ENCODE measurements at regions not wholly inside any gene's neighbourhood (a gene's known extent, or its start where the extent isn't known, plus 50 kb on each side); places are given as distances from the start of the nearest gene placed in this dataset.
"Not testable (repeated sequence)": the region's sequence is repeated elsewhere in the genome, so short reads cannot be mapped to it uniquely, and the experiment has no call there.

GRCh38 chr14:44392984-44393383 is 114.1 kb downstream of the FSCB start:
- H3K9me3 ChIP-seq (ENCODE audit: control insufficient read depth, insufficient read depth, low read depth, low read length): no peaks in the 10 kb centered on the region
- H4K20me1 ChIP-seq (ENCODE audit: control insufficient read depth, extremely low read depth, insufficient read depth, low read length): no peaks in the 10 kb centered on the region
- TF ChIP-seq, protein P1, sequence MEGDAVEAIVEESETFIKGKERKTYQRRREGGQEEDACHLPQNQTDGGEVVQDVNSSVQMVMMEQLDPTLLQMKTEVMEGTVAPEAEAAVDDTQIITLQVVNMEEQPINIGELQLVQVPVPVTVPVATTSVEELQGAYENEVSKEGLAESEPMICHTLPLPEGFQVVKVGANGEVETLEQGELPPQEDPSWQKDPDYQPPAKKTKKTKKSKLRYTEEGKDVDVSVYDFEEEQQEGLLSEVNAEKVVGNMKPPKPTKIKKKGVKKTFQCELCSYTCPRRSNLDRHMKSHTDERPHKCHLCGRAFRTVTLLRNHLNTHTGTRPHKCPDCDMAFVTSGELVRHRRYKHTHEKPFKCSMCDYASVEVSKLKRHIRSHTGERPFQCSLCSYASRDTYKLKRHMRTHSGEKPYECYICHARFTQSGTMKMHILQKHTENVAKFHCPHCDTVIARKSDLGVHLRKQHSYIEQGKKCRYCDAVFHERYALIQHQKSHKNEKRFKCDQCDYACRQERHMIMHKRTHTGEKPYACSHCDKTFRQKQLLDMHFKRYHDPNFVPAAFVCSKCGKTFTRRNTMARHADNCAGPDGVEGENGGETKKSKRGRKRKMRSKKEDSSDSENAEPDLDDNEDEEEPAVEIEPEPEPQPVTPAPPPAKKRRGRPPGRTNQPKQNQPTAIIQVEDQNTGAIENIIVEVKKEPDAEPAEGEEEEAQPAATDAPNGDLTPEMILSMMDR (conservative IDR thresholded peaks at IDR 0.05 in 1 of 2, IDR thresholded peaks at IDR 0.05 in 1 of 2; ENCODE audit: low read depth in 1 of 2, low read length in 2 of 2): no peak
- no peak for TF ChIP-seq EZH2 (IDR thresholded peaks at IDR 0.05; ENCODE audit: low read length, missing control alignments)
- H3K27ac ChIP-seq (ENCODE audit: insufficient read depth, low read length): no peak overlapping the region
- H3K27me3 ChIP-seq (ENCODE audit: control insufficient read depth, insufficient read depth, low read length): no peaks in the 10 kb centered on the region
- H3K4me1 ChIP-seq (ENCODE audit: control insufficient read depth, extremely low read depth, insufficient read depth, low read length): no peaks in the 10 kb centered on the region
- no peak overlapping the region for H3K4me2 ChIP-seq (ENCODE audit: extremely low read depth, insufficient read depth, low read length)
- H3K4me3 ChIP-seq (replicated peaks in 1 of 4; ENCODE audit: control extremely low read depth in 1 of 4, insufficient read depth in 1 of 4, low read depth in 3 of 4, low read length in 4 of 4): no peak overlapping the region
- DNase-seq (ENCODE audit: low read depth in 2 of 2): no peak
- no peak overlapping the region for H3K9ac ChIP-seq (ENCODE audit: insufficient read depth, low read length)
- no peaks in the 10 kb centered on the region for H3K36me3 ChIP-seq (ENCODE audit: control insufficient read depth, insufficient read depth, low read length)
- H2AFZ ChIP-seq (ENCODE audit: low read length): no peak overlapping the region
- H3K79me2 ChIP-seq (ENCODE audit: control insufficient read depth, insufficient read depth, low read length): no peaks in the 10 kb centered on the region

- no peaks in the 10 kb centered on the region for H3K27me3 ChIP-seq (ENCODE audit: control insufficient read depth, insufficient read depth, low read length)
- no peak overlapping the region for H3K4me2 ChIP-seq (ENCODE audit: extremely low read depth, insufficient read depth, low read length)
- TF ChIP-seq, protein P1 (conservative IDR thresholded peaks at IDR 0.05 in 1 of 2, IDR thresholded peaks at IDR 0.05 in 1 of 2; ENCODE audit: low read depth in 1 of 2, low read length in 2 of 2): no peak
- no peak for TF ChIP-seq EZH2 (IDR thresholded peaks at IDR 0.05; ENCODE audit: low read length, missing control alignments)
- no peaks in the 10 kb centered on the region for H3K36me3 ChIP-seq (ENCODE audit: control insufficient read depth, insufficient read depth, low read length)
- no peaks in the 10 kb centered on the region for H3K9me3 ChIP-seq (ENCODE audit: control insufficient read depth, insufficient read depth, low read depth, low read length)
- no peak overlapping the region for H3K27ac ChIP-seq (ENCODE audit: insufficient read depth, low read length)
- no peaks in the 10 kb centered on the region for H3K4me1 ChIP-seq (ENCODE audit: control insufficient read depth, extremely low read depth, insufficient read depth, low read length)
- no peak for DNase-seq (ENCODE audit: low read depth in 2 of 2)
- H3K9ac ChIP-seq (ENCODE audit: insufficient read depth, low read length): no peak overlapping the region
- H3K79me2 ChIP-seq (ENCODE audit: control insufficient read depth, insufficient read depth, low read length): no peaks in the 10 kb centered on the region
- no peak overlapping the region for H2AFZ ChIP-seq (ENCODE audit: low read length)
- H3K4me3 ChIP-seq (replicated peaks in 1 of 4; ENCODE audit: control extremely low read depth in 1 of 4, insufficient read depth in 1 of 4, low read depth in 3 of 4, low read length in 4 of 4): no peak overlapping the region
- H4K20me1 ChIP-seq (ENCODE audit: control insufficient read depth, extremely low read depth, insufficient read depth, low read length): no peaks in the 10 kb centered on the region
Observed at GRCh38 chr14:44388306-44388705, 118.8 kb downstream of the FSCB start.

GRCh38 chr14:44385906-44386305 is 121.2 kb downstream of the FSCB start:
- H3K4me3 ChIP-seq (replicated peaks in 1 of 4; ENCODE audit: control extremely low read depth in 1 of 4, insufficient read depth in 1 of 4, low read depth in 3 of 4, low read length in 4 of 4): no peak overlapping the region
- no peaks in the 10 kb centered on the region for H3K79me2 ChIP-seq (ENCODE audit: control insufficient read depth, insufficient read depth, low read length)
- H3K4me2 ChIP-seq (ENCODE audit: extremely low read depth, insufficient read depth, low read length): no peak overlapping the region
- H3K4me1 ChIP-seq (ENCODE audit: control insufficient read depth, extremely low read depth, insufficient read depth, low read length): no peaks in the 10 kb centered on the region
- H3K36me3 ChIP-seq (ENCODE audit: control insufficient read depth, insufficient read depth, low read length): no peaks in the 10 kb centered on the region
- H2AFZ ChIP-seq (ENCODE audit: low read length): no peak overlapping the region
- DNase-seq (ENCODE audit: low read depth in 2 of 2): no peak
- no peak overlapping the region for H3K27ac ChIP-seq (ENCODE audit: insufficient read depth, low read length)
- no peak overlapping the region for H3K9ac ChIP-seq (ENCODE audit: insufficient read depth, low read length)
- H4K20me1 ChIP-seq (ENCODE audit: control insufficient read depth, extremely low read depth, insufficient read depth, low read length): no peaks in the 10 kb centered on the region
- TF ChIP-seq, protein P1 (conservative IDR thresholded peaks at IDR 0.05 in 1 of 2, IDR thresholded peaks at IDR 0.05 in 1 of 2; ENCODE audit: low read depth in 1 of 2, low read length in 2 of 2): no peak
- no peak for TF ChIP-seq EZH2 (IDR thresholded peaks at IDR 0.05; ENCODE audit: low read length, missing control alignments)
- no peaks in the 10 kb centered on the region for H3K9me3 ChIP-seq (ENCODE audit: control insufficient read depth, insufficient read depth, low read depth, low read length)
- H3K27me3 ChIP-seq (ENCODE audit: control insufficient read depth, insufficient read depth, low read length): no peaks in the 10 kb centered on the region

DNA sequence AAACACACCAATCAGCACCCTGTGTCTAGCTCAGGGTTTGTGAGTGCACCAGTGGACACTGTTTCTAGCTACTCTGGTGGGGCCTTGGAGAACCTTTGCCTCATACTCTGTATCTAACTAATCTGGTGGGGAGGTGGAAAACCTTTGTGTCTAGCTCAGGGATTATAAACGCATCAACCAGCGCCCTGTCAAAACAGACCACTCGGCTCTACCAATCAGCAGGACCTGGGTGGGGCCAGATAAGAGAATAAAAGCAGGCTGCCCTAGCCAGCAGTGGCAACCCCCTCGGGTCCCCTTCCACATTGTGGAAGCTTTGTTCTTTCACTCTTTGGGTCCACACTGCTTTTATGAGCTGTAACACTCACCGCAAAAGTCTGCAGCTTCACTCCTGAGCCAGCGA is 121.8 kb downstream of the FSCB start:
- DNase-seq (ENCODE audit: low read depth in 2 of 2); H3K27me3 ChIP-seq (ENCODE audit: control insufficient read depth, insufficient read depth, low read length); H2AFZ ChIP-seq (ENCODE audit: low read length); H3K27ac ChIP-seq (ENCODE audit: insufficient read depth, low read length); H3K9me3 ChIP-seq (ENCODE audit: control insufficient read depth, insufficient read depth, low read depth, low read length); H3K4me3 ChIP-seq (replicated peaks in 1 of 4; ENCODE audit: control extremely low read depth in 1 of 4, insufficient read depth in 1 of 4, low read depth in 3 of 4, low read length in 4 of 4); H3K79me2 ChIP-seq (ENCODE audit: control insufficient read depth, insufficient read depth, low read length); H4K20me1 ChIP-seq (ENCODE audit: control insufficient read depth, extremely low read depth, insufficient read depth, low read length); H3K4me2 ChIP-seq (ENCODE audit: extremely low read depth, insufficient read depth, low read length); H3K36me3 ChIP-seq (ENCODE audit: control insufficient read depth, insufficient read depth, low read length); H3K9ac ChIP-seq (ENCODE audit: insufficient read depth, low read length); H3K4me1 ChIP-seq (ENCODE audit: control insufficient read depth, extremely low read depth, insufficient read depth, low read length): not testable (repeated sequence)

- not testable (repeated sequence) for H3K9me3 ChIP-seq (ENCODE audit: control insufficient read depth, insufficient read depth, low read depth, low read length); H4K20me1 ChIP-seq (ENCODE audit: control insufficient read depth, extremely low read depth, insufficient read depth, low read length); H3K27ac ChIP-seq (ENCODE audit: insufficient read depth, low read length); DNase-seq (ENCODE audit: low read depth in 2 of 2); H3K4me1 ChIP-seq (ENCODE audit: control insufficient read depth, extremely low read depth, insufficient read depth, low read length); H3K4me2 ChIP-seq (ENCODE audit: extremely low read depth, insufficient read depth, low read length); H3K36me3 ChIP-seq (ENCODE audit: control insufficient read depth, insufficient read depth, low read length); H2AFZ ChIP-seq (ENCODE audit: low read length); H3K79me2 ChIP-seq (ENCODE audit: control insufficient read depth, insufficient read depth, low read length); H3K4me3 ChIP-seq (replicated peaks in 1 of 4; ENCODE audit: control extremely low read depth in 1 of 4, insufficient read depth in 1 of 4, low read depth in 3 of 4, low read length in 4 of 4); H3K27me3 ChIP-seq (ENCODE audit: control insufficient read depth, insufficient read depth, low read length); H3K9ac ChIP-seq (ENCODE audit: insufficient read depth, low read length)
Observed at GRCh38 chr14:44384601-44385293, 122.3 kb downstream of the FSCB start.
